ENCODE measurements at regions not wholly inside any gene's neighbourhood (a gene's known extent, or its start where the extent isn't known, plus 50 kb on each side); places are given as distances from the start of the nearest gene placed in this dataset.

- DNase-seq (ENCODE audit: low read depth, low spot score): no peak
- no peak overlapping the region for H3K27ac ChIP-seq (ENCODE audit: low read length)
These were observed 529.4 kb upstream of the TSPY4 start for GRCh38 chrY:8807648-8808408.

GRCh38 chrY:8808611-8809010 lies 528.7 kb upstream of the TSPY4 start:
- Histone ChIP-seq H3K27me3 (ENCODE audit: control insufficient read depth, insufficient read depth, low read length) (no peaks in the 10 kb centered on the region), H3K36me3 (ENCODE audit: control insufficient read depth, insufficient read depth, low read length) (no peaks in the 10 kb centered on the region), H3K4me3 (ENCODE audit: low read length) (no peak overlapping the region), H3K27ac (ENCODE audit: low read length) (no peak overlapping the region), H3K4me1 (ENCODE audit: control insufficient read depth, insufficient read depth, low read length) (no peaks in the 10 kb centered on the region), H3K9me3 (ENCODE audit: control insufficient read depth, insufficient read depth, low read length) (no peaks in the 10 kb centered on the region)
- WGBS (ENCODE audit: insufficient coverage, insufficient read length): no CpG with 5 or more reads among the region's 3 CpGs
- no peak for DNase-seq (ENCODE audit: low read depth, low spot score)

More at GRCh38 chrY:8807648-8808408, 529.4 kb upstream of the TSPY4 start:
- Histone ChIP-seq H3K4me1 (ENCODE audit: control insufficient read depth, insufficient read depth, low read length) (no peaks in the 10 kb centered on the region), H3K9me3 (ENCODE audit: control insufficient read depth, insufficient read depth, low read length) (no peaks in the 10 kb centered on the region), H3K27me3 (ENCODE audit: control insufficient read depth, insufficient read depth, low read length) (no peaks in the 10 kb centered on the region), H3K36me3 (ENCODE audit: control insufficient read depth, insufficient read depth, low read length) (no peaks in the 10 kb centered on the region), H3K4me3 (ENCODE audit: low read length) (no peak overlapping the region)
- no CpG with 5 or more reads among the region's 5 CpGs for WGBS (ENCODE audit: insufficient coverage, insufficient read length)

- Histone ChIP-seq H3K4me3 (ENCODE audit: low read length) (no peak overlapping the region), H3K36me3 (ENCODE audit: control insufficient read depth, insufficient read depth, low read length) (no peaks in the 10 kb centered on the region), H3K9me3 (ENCODE audit: control insufficient read depth, insufficient read depth, low read length) (no peaks in the 10 kb centered on the region), H3K4me1 (ENCODE audit: control insufficient read depth, insufficient read depth, low read length) (no peaks in the 10 kb centered on the region), H3K27me3 (ENCODE audit: control insufficient read depth, insufficient read depth, low read length) (no peaks in the 10 kb centered on the region), H3K27ac (ENCODE audit: low read length) (no peak overlapping the region)
- no peak for DNase-seq (ENCODE audit: low read depth, low spot score)
- WGBS (ENCODE audit: insufficient coverage, insufficient read length): no CpG with 5 or more reads among the region's 2 CpGs
These were observed 528.2 kb upstream of the TSPY4 start for GRCh38 chrY:8809076-8809475.

- Histone ChIP-seq H3K27ac (ENCODE audit: low read length) (no peak overlapping the region), H3K27me3 (ENCODE audit: control insufficient read depth, insufficient read depth, low read length) (no peaks in the 10 kb centered on the region), H3K4me1 (ENCODE audit: control insufficient read depth, insufficient read depth, low read length) (no peaks in the 10 kb centered on the region), H3K36me3 (ENCODE audit: control insufficient read depth, insufficient read depth, low read length) (no peaks in the 10 kb centered on the region), H3K4me3 (ENCODE audit: low read length) (no peak overlapping the region), H3K9me3 (ENCODE audit: control insufficient read depth, insufficient read depth, low read length) (no peaks in the 10 kb centered on the region)
- WGBS (ENCODE audit: insufficient coverage, insufficient read length): no CpG with 5 or more reads among the region's 2 CpGs
- DNase-seq (ENCODE audit: low read depth, low spot score): no peak
These were observed 523.1 kb upstream of the TSPY4 start for GRCh38 chrY:8814143-8814542.

GRCh38 chrY:8815616-8816015 lies 521.6 kb upstream of the TSPY4 start:
- Histone ChIP-seq H3K9me3 (ENCODE audit: control insufficient read depth, insufficient read depth, low read length) (no peaks in the 10 kb centered on the region), H3K27me3 (ENCODE audit: control insufficient read depth, insufficient read depth, low read length) (no peaks in the 10 kb centered on the region), H3K36me3 (ENCODE audit: control insufficient read depth, insufficient read depth, low read length) (no peaks in the 10 kb centered on the region), H3K4me3 (ENCODE audit: low read length) (no peak overlapping the region), H3K27ac (ENCODE audit: low read length) (no peak overlapping the region), H3K4me1 (ENCODE audit: control insufficient read depth, insufficient read depth, low read length) (no peaks in the 10 kb centered on the region)
- no CpG with 5 or more reads among the region's 1 CpG for WGBS (ENCODE audit: insufficient coverage, insufficient read length)
- DNase-seq (ENCODE audit: low read depth, low spot score): no peak

- H3K4me3 ChIP-seq (ENCODE audit: low read length): no peak overlapping the region
- H3K36me3 ChIP-seq (ENCODE audit: control insufficient read depth, insufficient read depth, low read length): no peaks in the 10 kb centered on the region
- WGBS (ENCODE audit: insufficient coverage, insufficient read length): no CpG with 5 or more reads among the region's 4 CpGs
- H3K9me3 ChIP-seq (ENCODE audit: control insufficient read depth, insufficient read depth, low read length): no peaks in the 10 kb centered on the region
- DNase-seq (ENCODE audit: low read depth, low spot score): no peak
- no peaks in the 10 kb centered on the region for H3K4me1 ChIP-seq (ENCODE audit: control insufficient read depth, insufficient read depth, low read length)
- H3K27ac ChIP-seq (ENCODE audit: low read length): no peak overlapping the region
- H3K27me3 ChIP-seq (ENCODE audit: control insufficient read depth, insufficient read depth, low read length): no peaks in the 10 kb centered on the region
These were observed 517.2 kb upstream of the TSPY4 start for GRCh38 chrY:8820032-8820431.

- Histone ChIP-seq H3K27me3 (ENCODE audit: control insufficient read depth, insufficient read depth, low read length) (no peaks in the 10 kb centered on the region), H3K9me3 (ENCODE audit: control insufficient read depth, insufficient read depth, low read length) (no peaks in the 10 kb centered on the region), H3K4me3 (ENCODE audit: low read length) (no peak overlapping the region), H3K4me1 (ENCODE audit: control insufficient read depth, insufficient read depth, low read length) (no peaks in the 10 kb centered on the region), H3K36me3 (ENCODE audit: control insufficient read depth, insufficient read depth, low read length) (no peaks in the 10 kb centered on the region), H3K27ac (ENCODE audit: low read length) (no peak overlapping the region)
- no CpG with 5 or more reads among the region's 1 CpG for whole genome bisulfite sequencing (ENCODE audit: insufficient coverage, insufficient read length)
- DNase-seq (ENCODE audit: low read depth, low spot score): no peak
These were observed 516.2 kb upstream of the TSPY4 start for GRCh38 chrY:8821106-8821505.

GRCh38 chrY:8852278-8852677 lies 485.0 kb upstream of the TSPY4 start:
- Histone ChIP-seq H3K4me1 (ENCODE audit: control insufficient read depth, insufficient read depth, low read length) (no peaks in the 10 kb centered on the region), H3K36me3 (ENCODE audit: control insufficient read depth, insufficient read depth, low read length) (no peaks in the 10 kb centered on the region), H3K27ac (ENCODE audit: low read length) (no peak overlapping the region), H3K27me3 (ENCODE audit: control insufficient read depth, insufficient read depth, low read length) (no peaks in the 10 kb centered on the region), H3K9me3 (ENCODE audit: control insufficient read depth, insufficient read depth, low read length) (no peaks in the 10 kb centered on the region), H3K4me3 (ENCODE audit: low read length) (no peak overlapping the region)
- WGBS (ENCODE audit: insufficient coverage, insufficient read length): no CpG with 5 or more reads among the region's 3 CpGs
- no peak for DNase-seq (ENCODE audit: low read depth, low spot score)

GRCh38 chrY:8888371-8888770 lies 448.9 kb upstream of the TSPY4 start:
- Histone ChIP-seq H3K4me1 (ENCODE audit: control insufficient read depth, insufficient read depth, low read length) (no peaks in the 10 kb centered on the region), H3K36me3 (ENCODE audit: control insufficient read depth, insufficient read depth, low read length) (no peaks in the 10 kb centered on the region), H3K27me3 (ENCODE audit: control insufficient read depth, insufficient read depth, low read length) (no peaks in the 10 kb centered on the region), H3K9me3 (ENCODE audit: control insufficient read depth, insufficient read depth, low read length) (no peaks in the 10 kb centered on the region), H3K4me3 (ENCODE audit: low read length) (no peak overlapping the region), H3K27ac (ENCODE audit: low read length) (no peak overlapping the region)
- no CpG with 5 or more reads among the region's 3 CpGs for WGBS (ENCODE audit: insufficient coverage, insufficient read length)
- no peak for DNase-seq (ENCODE audit: low read depth, low spot score)

- no peaks in the 10 kb centered on the region for H3K4me1 ChIP-seq (ENCODE audit: control insufficient read depth, insufficient read depth, low read length)
- no peak overlapping the region for H3K4me3 ChIP-seq (ENCODE audit: low read length)
- H3K9me3 ChIP-seq (ENCODE audit: control insufficient read depth, insufficient read depth, low read length): no peaks in the 10 kb centered on the region
- no CpG with 5 or more reads among the region's 1 CpG for WGBS (ENCODE audit: insufficient coverage, insufficient read length)
- no peaks in the 10 kb centered on the region for H3K36me3 ChIP-seq (ENCODE audit: control insufficient read depth, insufficient read depth, low read length)
- H3K27ac ChIP-seq (ENCODE audit: low read length): no peak overlapping the region
- H3K27me3 ChIP-seq (ENCODE audit: control insufficient read depth, insufficient read depth, low read length): no peaks in the 10 kb centered on the region
- no peak for DNase-seq (ENCODE audit: low read depth, low spot score)
These were observed 439.4 kb upstream of the TSPY4 start for GRCh38 chrY:8897876-8898275.

GRCh38 chrY:8905141-8905540 lies 432.1 kb upstream of the TSPY4 start:
- Histone ChIP-seq H3K9me3 (ENCODE audit: control insufficient read depth, insufficient read depth, low read length) (no peaks in the 10 kb centered on the region), H3K4me3 (ENCODE audit: low read length) (no peak overlapping the region), H3K27me3 (ENCODE audit: control insufficient read depth, insufficient read depth, low read length) (no peaks in the 10 kb centered on the region), H3K27ac (ENCODE audit: low read length) (no peak overlapping the region), H3K4me1 (ENCODE audit: control insufficient read depth, insufficient read depth, low read length) (no peaks in the 10 kb centered on the region), H3K36me3 (ENCODE audit: control insufficient read depth, insufficient read depth, low read length) (no peaks in the 10 kb centered on the region)
- no peak for DNase-seq (ENCODE audit: low read depth, low spot score)
- no CpG with 5 or more reads among the region's 6 CpGs for WGBS (ENCODE audit: insufficient coverage, insufficient read length)
